ENCODE measurements at regions not wholly inside any gene's neighbourhood (a gene's known extent, or its start where the extent isn't known, plus 50 kb on each side); places are given as distances from the start of the nearest gene placed in this dataset.

GRCh38 chr12:126858560-126858959 lies 1408.4 kb upstream of the TMEM132C start:
- BruUV-seq (replicated peaks), result no TSS peak
- peaks cover 3% of the 10 kb centered on the region for H3K9me3 ChIP-seq (replicated peaks; ENCODE audit: control insufficient read depth, insufficient read depth, low read length)
- H3K4me3 ChIP-seq (replicated peaks in 1 of 3; ENCODE audit: insufficient read depth in 1 of 3, low read depth in 1 of 3, low read length in 3 of 3), result no peak overlapping the region
- no peaks in the 10 kb centered on the region for H3K79me2 ChIP-seq (ENCODE audit: control insufficient read depth, insufficient read depth, low read length)
- H3K9ac ChIP-seq (replicated peaks; ENCODE audit: extremely low read depth, insufficient read depth, low read length), result no peak overlapping the region
- DNase-seq (ENCODE audit: low read depth, low spot score) (no peak), FAIRE-seq (no peak)
- no peaks in the 10 kb centered on the region for H3K27me3 ChIP-seq (ENCODE audit: control insufficient read depth in 2 of 2, insufficient read depth in 2 of 2, low read length in 2 of 2)
- no peaks in the 10 kb centered on the region for H3K4me1 ChIP-seq (ENCODE audit: control insufficient read depth, extremely low read depth, insufficient read depth, low read length)
- no peaks in the 10 kb centered on the region for H3K36me3 ChIP-seq (ENCODE audit: control insufficient read depth in 2 of 2, extremely low read depth in 1 of 2, insufficient read depth in 2 of 2, low read length in 2 of 2)
- H3K27ac ChIP-seq (ENCODE audit: insufficient read depth, low read depth, low read length), result no peak overlapping the region
- no peaks in the 10 kb centered on the region for H4K20me1 ChIP-seq (replicated peaks; ENCODE audit: control insufficient read depth, extremely low read depth, insufficient read depth, low read length)
- no peaks in the 10 kb centered on the region for H3K9me1 ChIP-seq (replicated peaks; ENCODE audit: control insufficient read depth, extremely low read depth, insufficient read depth, low read length)
- H2AFZ ChIP-seq (ENCODE audit: low read depth, low read length), result no peak overlapping the region
- dilution Hi-C loops (cut with MboI; ENCODE audit: extremely low pct_ligation_motif_present, low sequenced_read_pairs) (no loop called here), intact Hi-C loops (cut with micrococcal nuclease) (no loop called here)
- CTCF ChIA-PET, result no interaction called here
- TF ChIP-seq POLR2AphosphoS5 (IDR thresholded peaks at IDR 0.05; ENCODE audit: insufficient read depth, low read depth, low read length) (no peak), JUN (IDR thresholded peaks at IDR 0.05; ENCODE audit: borderline replicate concordance, insufficient read depth, insufficient read length, low read depth) (no peak), FOS (IDR thresholded peaks at IDR 0.05; ENCODE audit: borderline replicate concordance, insufficient read depth, low read length) (no peak), CTCF (IDR thresholded peaks at IDR 0.05; ENCODE audit: extremely low read depth in 1 of 2, insufficient read depth in 1 of 2, low read depth in 1 of 2, low read length in 2 of 2) (no peak), MAX (IDR thresholded peaks at IDR 0.05; ENCODE audit: insufficient read depth, insufficient read length) (no peak), EZH2 (IDR thresholded peaks at IDR 0.05; ENCODE audit: borderline replicate concordance, low read depth, low read length, severe bottlenecking) (no peak)
- no peak overlapping the region for H3K4me2 ChIP-seq (ENCODE audit: insufficient read depth, low read length)
- POLR2A ChIA-PET, result no interaction called here

GRCh38 chr12:126860210-126860609 lies 1406.8 kb upstream of the TMEM132C start:
- Histone ChIP-seq H3K27me3 (ENCODE audit: control insufficient read depth in 2 of 2, insufficient read depth in 2 of 2, low read length in 2 of 2) (no peaks in the 10 kb centered on the region), H3K9ac (replicated peaks; ENCODE audit: extremely low read depth, insufficient read depth, low read length) (no peak overlapping the region), H3K9me1 (replicated peaks; ENCODE audit: control insufficient read depth, extremely low read depth, insufficient read depth, low read length) (no peaks in the 10 kb centered on the region), H3K27ac (ENCODE audit: insufficient read depth, low read depth, low read length) (no peak overlapping the region), H3K79me2 (ENCODE audit: control insufficient read depth, insufficient read depth, low read length) (no peaks in the 10 kb centered on the region), H4K20me1 (replicated peaks; ENCODE audit: control insufficient read depth, extremely low read depth, insufficient read depth, low read length) (no peaks in the 10 kb centered on the region), H3K9me3 (replicated peaks; ENCODE audit: control insufficient read depth, insufficient read depth, low read length) (peaks cover 6% of the 10 kb centered on the region), H3K4me2 (ENCODE audit: insufficient read depth, low read length) (no peak overlapping the region), H3K4me1 (ENCODE audit: control insufficient read depth, extremely low read depth, insufficient read depth, low read length) (no peaks in the 10 kb centered on the region), H3K4me3 (replicated peaks in 1 of 3; ENCODE audit: insufficient read depth in 1 of 3, low read depth in 1 of 3, low read length in 3 of 3) (no peak overlapping the region), H3K36me3 (ENCODE audit: control insufficient read depth in 2 of 2, extremely low read depth in 1 of 2, insufficient read depth in 2 of 2, low read length in 2 of 2) (no peaks in the 10 kb centered on the region), H2AFZ (ENCODE audit: low read depth, low read length) (no peak overlapping the region)
- TF ChIP-seq POLR2AphosphoS5 (IDR thresholded peaks at IDR 0.05; ENCODE audit: insufficient read depth, low read depth, low read length), result no peak
- no peak for TF ChIP-seq POLR2A (IDR thresholded peaks at IDR 0.05; ENCODE audit: low read depth, low read length)
- no peak for TF ChIP-seq CTCF (IDR thresholded peaks at IDR 0.05; ENCODE audit: extremely low read depth in 1 of 2, insufficient read depth in 1 of 2, low read depth in 1 of 2, low read length in 2 of 2)
- TF ChIP-seq EZH2 (IDR thresholded peaks at IDR 0.05; ENCODE audit: borderline replicate concordance, low read depth, low read length, severe bottlenecking), result no peak
- no peak for TF ChIP-seq FOS (IDR thresholded peaks at IDR 0.05; ENCODE audit: borderline replicate concordance, insufficient read depth, low read length)
- TF ChIP-seq JUN (IDR thresholded peaks at IDR 0.05; ENCODE audit: borderline replicate concordance, insufficient read depth, insufficient read length, low read depth), result no peak
- no peak for TF ChIP-seq GATA2 (IDR thresholded peaks at IDR 0.05; ENCODE audit: insufficient read depth, insufficient read length, low read depth, low read length)
- TF ChIP-seq MAX (IDR thresholded peaks at IDR 0.05; ENCODE audit: insufficient read depth, insufficient read length), result no peak
- TF ChIP-seq MYC (IDR thresholded peaks at IDR 0.05; ENCODE audit: low read depth, low read length), result no peak
- ChIA-PET CTCF (no interaction called here), POLR2A (no interaction called here)
- FAIRE-seq (no peak), DNase-seq (ENCODE audit: low read depth, low spot score) (no peak)
- intact Hi-C loops (cut with micrococcal nuclease), result no loop called here
- BruUV-seq (replicated peaks), result no TSS peak
- dilution Hi-C loops (cut with MboI; ENCODE audit: extremely low pct_ligation_motif_present, low sequenced_read_pairs), result no loop called here

All from endothelial cell of umbilical vein (primary cell).